ENCODE measurements at regions not wholly inside any gene's neighbourhood (a gene's known extent, or its start where the extent isn't known, plus 50 kb on each side); places are given as distances from the start of the nearest gene placed in this dataset.

DNA sequence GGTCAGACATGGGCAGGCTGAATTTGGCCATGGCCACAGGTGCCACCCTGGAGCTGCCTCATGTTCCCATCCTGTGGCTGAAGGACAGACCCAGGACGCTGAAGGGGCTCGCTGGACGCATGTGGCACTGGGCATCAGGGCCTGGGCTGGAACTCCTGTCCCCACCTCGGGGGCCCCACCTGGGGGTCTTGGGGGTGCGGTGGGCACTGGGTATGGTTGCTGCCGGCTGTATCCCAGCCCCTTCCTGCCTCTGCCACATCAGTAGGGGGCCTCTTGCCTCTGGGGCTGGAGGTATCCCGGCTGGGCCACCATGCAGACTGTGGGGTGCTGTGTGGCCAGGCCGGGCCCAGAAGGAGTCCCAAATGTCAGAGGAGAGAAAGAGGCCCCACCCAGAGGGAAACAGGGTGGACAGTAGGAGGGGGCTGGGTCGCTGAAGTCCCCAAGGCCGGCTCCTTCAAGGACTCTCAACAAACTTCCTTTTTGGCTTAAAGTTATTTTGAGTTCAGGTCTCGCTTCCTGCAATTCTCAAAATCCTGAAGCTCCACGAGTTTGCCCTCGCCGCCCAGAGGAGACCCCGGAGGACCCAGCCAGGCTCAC, 78.7 kb downstream of the SIK1 start:
- TF ChIP-seq POLR2A (IDR thresholded peaks at IDR 0.05) = no peak
- TF ChIP-seq, protein P1, sequence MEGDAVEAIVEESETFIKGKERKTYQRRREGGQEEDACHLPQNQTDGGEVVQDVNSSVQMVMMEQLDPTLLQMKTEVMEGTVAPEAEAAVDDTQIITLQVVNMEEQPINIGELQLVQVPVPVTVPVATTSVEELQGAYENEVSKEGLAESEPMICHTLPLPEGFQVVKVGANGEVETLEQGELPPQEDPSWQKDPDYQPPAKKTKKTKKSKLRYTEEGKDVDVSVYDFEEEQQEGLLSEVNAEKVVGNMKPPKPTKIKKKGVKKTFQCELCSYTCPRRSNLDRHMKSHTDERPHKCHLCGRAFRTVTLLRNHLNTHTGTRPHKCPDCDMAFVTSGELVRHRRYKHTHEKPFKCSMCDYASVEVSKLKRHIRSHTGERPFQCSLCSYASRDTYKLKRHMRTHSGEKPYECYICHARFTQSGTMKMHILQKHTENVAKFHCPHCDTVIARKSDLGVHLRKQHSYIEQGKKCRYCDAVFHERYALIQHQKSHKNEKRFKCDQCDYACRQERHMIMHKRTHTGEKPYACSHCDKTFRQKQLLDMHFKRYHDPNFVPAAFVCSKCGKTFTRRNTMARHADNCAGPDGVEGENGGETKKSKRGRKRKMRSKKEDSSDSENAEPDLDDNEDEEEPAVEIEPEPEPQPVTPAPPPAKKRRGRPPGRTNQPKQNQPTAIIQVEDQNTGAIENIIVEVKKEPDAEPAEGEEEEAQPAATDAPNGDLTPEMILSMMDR (IDR thresholded peaks at IDR 0.05) = no peak
